ENCODE measurements at regions not wholly inside any gene's neighbourhood (a gene's known extent, or its start where the extent isn't known, plus 50 kb on each side); places are given as distances from the start of the nearest gene placed in this dataset.

DNA sequence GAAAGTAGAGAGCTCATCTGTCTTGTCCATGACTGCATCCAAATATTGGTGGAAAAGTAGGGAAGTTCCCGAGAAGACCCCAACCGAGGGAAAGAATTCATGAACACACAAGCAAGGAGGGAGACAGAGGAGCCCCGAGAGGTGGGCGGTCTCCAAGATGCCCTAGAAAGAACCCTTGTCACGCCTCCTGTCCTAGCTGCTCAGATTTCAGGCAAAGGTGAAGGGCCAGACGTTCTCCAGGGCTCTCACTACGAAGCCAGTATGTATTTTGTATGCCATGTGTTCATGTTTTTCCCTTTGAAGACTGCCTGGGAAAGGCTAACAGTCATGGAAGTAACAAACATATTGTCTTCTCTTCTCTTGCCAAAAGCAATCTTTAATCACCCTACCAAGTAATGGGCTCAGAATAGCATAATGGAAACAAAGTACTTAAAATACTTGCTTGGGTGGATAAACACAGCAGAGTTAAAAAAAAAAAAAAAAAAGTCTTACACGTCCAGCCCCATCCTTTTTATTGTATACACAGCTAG is 99.2 kb upstream of the TBX3 start:
- no peaks in the 10 kb centered on the region for H3K27me3 ChIP-seq (ENCODE audit: insufficient read depth, low read length, poor library complexity, severe bottlenecking)
- no peaks in the 10 kb centered on the region for H3K9me2 ChIP-seq (replicated peaks; ENCODE audit: low read depth, low read length)
- no peaks in the 10 kb centered on the region for H4K20me1 ChIP-seq (ENCODE audit: insufficient read depth, low read length, poor library complexity, severe bottlenecking)
- H3K4me2 ChIP-seq (ENCODE audit: low read depth, low read length, poor library complexity, severe bottlenecking): no peak overlapping the region
- no peaks in the 10 kb centered on the region for H3K9me3 ChIP-seq (ENCODE audit: insufficient read depth, low read depth, low read length)
- no peaks in the 10 kb centered on the region for H3K79me2 ChIP-seq (ENCODE audit: insufficient read depth, low read length)
- H3K36me3 ChIP-seq (ENCODE audit: insufficient read depth, low read length): no peaks in the 10 kb centered on the region
- no peaks in the 10 kb centered on the region for H3K4me1 ChIP-seq (ENCODE audit: insufficient read depth, low read length, poor library complexity, severe bottlenecking)
- H3K4me3 ChIP-seq (ENCODE audit: low read length, poor library complexity, severe bottlenecking): no peak overlapping the region
- no peak overlapping the region for H2AFZ ChIP-seq (ENCODE audit: low read length)
- no peak for TF ChIP-seq EZH2phosphoT487 (IDR thresholded peaks at IDR 0.05; ENCODE audit: borderline replicate concordance)
- TF ChIP-seq, protein P1, sequence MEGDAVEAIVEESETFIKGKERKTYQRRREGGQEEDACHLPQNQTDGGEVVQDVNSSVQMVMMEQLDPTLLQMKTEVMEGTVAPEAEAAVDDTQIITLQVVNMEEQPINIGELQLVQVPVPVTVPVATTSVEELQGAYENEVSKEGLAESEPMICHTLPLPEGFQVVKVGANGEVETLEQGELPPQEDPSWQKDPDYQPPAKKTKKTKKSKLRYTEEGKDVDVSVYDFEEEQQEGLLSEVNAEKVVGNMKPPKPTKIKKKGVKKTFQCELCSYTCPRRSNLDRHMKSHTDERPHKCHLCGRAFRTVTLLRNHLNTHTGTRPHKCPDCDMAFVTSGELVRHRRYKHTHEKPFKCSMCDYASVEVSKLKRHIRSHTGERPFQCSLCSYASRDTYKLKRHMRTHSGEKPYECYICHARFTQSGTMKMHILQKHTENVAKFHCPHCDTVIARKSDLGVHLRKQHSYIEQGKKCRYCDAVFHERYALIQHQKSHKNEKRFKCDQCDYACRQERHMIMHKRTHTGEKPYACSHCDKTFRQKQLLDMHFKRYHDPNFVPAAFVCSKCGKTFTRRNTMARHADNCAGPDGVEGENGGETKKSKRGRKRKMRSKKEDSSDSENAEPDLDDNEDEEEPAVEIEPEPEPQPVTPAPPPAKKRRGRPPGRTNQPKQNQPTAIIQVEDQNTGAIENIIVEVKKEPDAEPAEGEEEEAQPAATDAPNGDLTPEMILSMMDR (conservative IDR thresholded peaks at IDR 0.05; ENCODE audit: low read length): no peak
- H3F3A ChIP-seq (ENCODE audit: low read depth): no peaks in the 10 kb centered on the region
- no peak overlapping the region for H3K9ac ChIP-seq (ENCODE audit: low read depth, low read length, poor library complexity, severe bottlenecking)

- H3K27me3 ChIP-seq (ENCODE audit: insufficient read depth, low read length, poor library complexity, severe bottlenecking): no peaks in the 10 kb centered on the region
- no peaks in the 10 kb centered on the region for H3K9me3 ChIP-seq (ENCODE audit: insufficient read depth, low read depth, low read length)
- no peaks in the 10 kb centered on the region for H4K20me1 ChIP-seq (ENCODE audit: insufficient read depth, low read length, poor library complexity, severe bottlenecking)
- H3K79me2 ChIP-seq (ENCODE audit: insufficient read depth, low read length): no peaks in the 10 kb centered on the region
- no peaks in the 10 kb centered on the region for H3F3A ChIP-seq (ENCODE audit: low read depth)
- no peaks in the 10 kb centered on the region for H3K9me2 ChIP-seq (replicated peaks; ENCODE audit: low read depth, low read length)
- no peaks in the 10 kb centered on the region for H3K36me3 ChIP-seq (ENCODE audit: insufficient read depth, low read length)
- no peaks in the 10 kb centered on the region for H3K4me1 ChIP-seq (ENCODE audit: insufficient read depth, low read length, poor library complexity, severe bottlenecking)
- no peak for TF ChIP-seq EZH2phosphoT487 (IDR thresholded peaks at IDR 0.05; ENCODE audit: borderline replicate concordance)
- TF ChIP-seq, protein P1 (conservative IDR thresholded peaks at IDR 0.05; ENCODE audit: low read length): no peak
- H3K4me3 ChIP-seq (ENCODE audit: low read length, poor library complexity, severe bottlenecking): no peak overlapping the region
- no peak overlapping the region for H3K9ac ChIP-seq (ENCODE audit: low read depth, low read length, poor library complexity, severe bottlenecking)
- no peak overlapping the region for H2AFZ ChIP-seq (ENCODE audit: low read length)
- no peak overlapping the region for H3K4me2 ChIP-seq (ENCODE audit: low read depth, low read length, poor library complexity, severe bottlenecking)
These were observed 96.9 kb upstream of the TBX3 start for GRCh38 chr12:114780746-114781399.

DNA sequence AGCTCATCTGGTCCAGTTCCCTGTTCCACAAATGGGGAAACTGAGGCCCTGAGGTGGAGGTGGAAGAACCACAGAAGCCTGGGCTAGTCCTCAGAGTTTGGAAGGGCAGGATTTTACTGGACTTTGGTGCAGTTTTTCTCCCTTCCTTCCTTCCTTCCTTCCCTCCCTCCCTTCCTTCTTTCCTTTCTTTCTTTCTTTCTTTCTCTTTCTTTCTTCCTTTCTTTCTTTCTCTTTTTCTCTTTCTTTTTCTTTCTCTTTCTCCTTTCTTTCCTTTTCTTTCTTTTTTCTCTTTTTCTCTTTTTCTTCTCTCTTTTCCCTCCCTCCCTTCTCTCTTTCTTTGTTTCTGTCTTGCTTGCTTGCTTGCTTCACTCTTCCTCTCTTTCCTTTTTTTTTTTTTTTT is 95.7 kb upstream of the TBX3 start:
- H3K4me1 ChIP-seq (ENCODE audit: insufficient read depth, low read length, poor library complexity, severe bottlenecking): no peaks in the 10 kb centered on the region
- no peaks in the 10 kb centered on the region for H3K9me3 ChIP-seq (ENCODE audit: insufficient read depth, low read depth, low read length)
- H3K9ac ChIP-seq (ENCODE audit: low read depth, low read length, poor library complexity, severe bottlenecking): no peak overlapping the region
- H3F3A ChIP-seq (ENCODE audit: low read depth): no peaks in the 10 kb centered on the region
- no peaks in the 10 kb centered on the region for H3K36me3 ChIP-seq (ENCODE audit: insufficient read depth, low read length)
- no peak overlapping the region for H3K4me2 ChIP-seq (ENCODE audit: low read depth, low read length, poor library complexity, severe bottlenecking)
- H3K4me3 ChIP-seq (ENCODE audit: low read length, poor library complexity, severe bottlenecking): no peak overlapping the region
- no peaks in the 10 kb centered on the region for H3K9me2 ChIP-seq (replicated peaks; ENCODE audit: low read depth, low read length)
- H3K27me3 ChIP-seq (ENCODE audit: insufficient read depth, low read length, poor library complexity, severe bottlenecking): no peaks in the 10 kb centered on the region
- H3K79me2 ChIP-seq (ENCODE audit: insufficient read depth, low read length): no peaks in the 10 kb centered on the region
- H2AFZ ChIP-seq (ENCODE audit: low read length): no peak overlapping the region
- TF ChIP-seq EZH2phosphoT487 (IDR thresholded peaks at IDR 0.05; ENCODE audit: borderline replicate concordance): no peak
- TF ChIP-seq, protein P1 (conservative IDR thresholded peaks at IDR 0.05; ENCODE audit: low read length): no peak
- no peaks in the 10 kb centered on the region for H4K20me1 ChIP-seq (ENCODE audit: insufficient read depth, low read length, poor library complexity, severe bottlenecking)

Measured in Loucy (cell line).